Left hindlimb (tissue), 1 donor: ENCODE measurements at regions not wholly inside any gene's neighbourhood (a gene's known extent, or its start where the extent isn't known, plus 50 kb on each side); places are given as distances from the start of the nearest gene placed in this dataset.
"Not testable (repeated sequence)": the region's sequence is repeated elsewhere in the genome, so short reads cannot be mapped to it uniquely, and the experiment has no call there.

ENCODE experiments used
- DNase-seq: peaks from one replicate; pipeline ENCODE4 v3.0.0-alpha.2; 2018

- DNase-seq, result peak; percentile 17
These were observed 62.9 kb downstream of the ACKR3 start for GRCh38 chr2:236632295-236633218.

GRCh38 chr2:236633219-236633570 lies 63.6 kb downstream of the ACKR3 start:
- DNase-seq, result peak; percentile 10

- DNase-seq, result peak; percentile 26
These were observed 64.3 kb downstream of the ACKR3 start for GRCh38 chr2:236633775-236634560.

- DNase-seq, result peak; percentile 6
These were observed 66.6 kb downstream of the ACKR3 start for GRCh38 chr2:236636261-236636660.

- DNase-seq, result peak; percentile 8
These were observed 67.3 kb downstream of the ACKR3 start for GRCh38 chr2:236636714-236637470.

GRCh38 chr2:236637686-236638569 lies 68.3 kb downstream of the ACKR3 start:
- DNase-seq, result peak; percentile 29

- peak; percentile 14 for DNase-seq
These were observed 69.1 kb downstream of the ACKR3 start for GRCh38 chr2:236638707-236639106.

- DNase-seq, result peak; percentile 4
These were observed 70.0 kb downstream of the ACKR3 start for GRCh38 chr2:236639461-236640235.

- DNase-seq, result peak; percentile 27
These were observed 71.6 kb downstream of the ACKR3 start for GRCh38 chr2:236641051-236641726.

GRCh38 chr2:236642125-236642524 lies 72.5 kb downstream of the ACKR3 start:
- peak; percentile 73 for DNase-seq

GRCh38 chr2:236642584-236643291 lies 73.1 kb downstream of the ACKR3 start:
- peak; percentile 93 for DNase-seq

GRCh38 chr2:236643480-236643879 lies 73.9 kb downstream of the ACKR3 start:
- peak; percentile 19 for DNase-seq

- DNase-seq, result no peak
These were observed 74.4 kb downstream of the ACKR3 start for GRCh38 chr2:236644067-236644466.

- peak; percentile 10 for DNase-seq
These were observed 74.9 kb downstream of the ACKR3 start for GRCh38 chr2:236644502-236644911.

GRCh38 chr2:236645141-236645540 lies 75.5 kb downstream of the ACKR3 start:
- not testable (repeated sequence) for DNase-seq

GRCh38 chr2:236646441-236646840 lies 76.8 kb downstream of the ACKR3 start:
- DNase-seq, result no peak

- DNase-seq, result no peak
These were observed 77.2 kb downstream of the ACKR3 start for GRCh38 chr2:236646871-236647270.

- no peak for DNase-seq
These were observed 78.0 kb downstream of the ACKR3 start for GRCh38 chr2:236647621-236648020.

GRCh38 chr2:236653863-236654262 lies 84.2 kb downstream of the ACKR3 start:
- DNase-seq, result no peak

GRCh38 chr2:236654496-236654895 lies 84.9 kb downstream of the ACKR3 start:
- no peak for DNase-seq
